Astrocyte (in vitro differentiated cells and primary cell): ENCODE measurements at regions not wholly inside any gene's neighbourhood (a gene's known extent, or its start where the extent isn't known, plus 50 kb on each side); places are given as distances from the start of the nearest gene placed in this dataset.

Source experiments
- CTCF ChIP-seq: IDR thresholded peaks from 2 replicates; pipeline ENCODE4 v1.5.1; 2011; ENCODE audit warnings: low read depth, mild to moderate bottlenecking, inconsistent platforms, low read length, moderate library complexity; ENCODE audit not compliant: insufficient read depth
- EZH2 ChIP-seq: IDR thresholded peaks from 2 replicates; pipeline ENCODE4 v1.6.1; 2012; ENCODE audit warnings: mild to moderate bottlenecking, low read length, inconsistent platforms; ENCODE audit not compliant: insufficient read depth

GRCh38 chr4:186876961-186877626 lies 153.4 kb upstream of the FAT1 start:
- TF ChIP-seq CTCF = no peak
- no peak for TF ChIP-seq EZH2
